H9 (cell line): ENCODE measurements at regions not wholly inside any gene's neighbourhood (a gene's known extent, or its start where the extent isn't known, plus 50 kb on each side); places are given as distances from the start of the nearest gene placed in this dataset.

Source experiments
- DNase-seq: peaks from one replicate; pipeline ENCODE4 v3.0.0-alpha.2; 2017
- H2AFZ ChIP-seq: one replicate; pipeline ENCODE4 v1.6.1; 2013; ENCODE audit warnings: mild to moderate bottlenecking, low read length, control low read depth, moderate library complexity
- H2AK5ac ChIP-seq: 2 replicates; pipeline ENCODE4 v1.6.1; 2013; ENCODE audit warnings: low read length, control low read depth, mixed read lengths; ENCODE audit not compliant: insufficient read length
- H2BK120ac ChIP-seq: one replicate; pipeline ENCODE4 v1.6.1; 2013; ENCODE audit warnings: low read depth, mild to moderate bottlenecking, low read length, control low read depth, inconsistent platforms; ENCODE audit not compliant: poor library complexity, severe bottlenecking
- H2BK12ac ChIP-seq: 2 replicates; pipeline ENCODE4 v1.6.1; 2013; ENCODE audit warnings: low read length, control low read depth, mixed read lengths, low read depth; ENCODE audit not compliant: insufficient read length
- H2BK15ac ChIP-seq: 2 replicates; pipeline ENCODE4 v1.6.1; 2013; ENCODE audit warnings: low read depth, low read length, control low read depth
- H2BK20ac ChIP-seq: one replicate; pipeline ENCODE4 v1.6.1; 2013; ENCODE audit warnings: low read depth, mild to moderate bottlenecking, low read length, control low read depth, inconsistent platforms; ENCODE audit not compliant: poor library complexity, severe bottlenecking
- H2BK5ac ChIP-seq: 2 replicates; pipeline ENCODE4 v1.6.1; 2013; ENCODE audit warnings: low read length, control low read depth, mixed read lengths; ENCODE audit not compliant: insufficient read length
- H3K14ac ChIP-seq: 2 replicates; pipeline ENCODE4 v1.6.1; 2013; ENCODE audit warnings: low read length, control low read depth; ENCODE audit not compliant: insufficient read depth
- H3K18ac ChIP-seq: 2 replicates; pipeline ENCODE4 v1.6.1; 2013; ENCODE audit warnings: low read depth, mild to moderate bottlenecking, mixed read lengths, low read length, control low read depth; ENCODE audit not compliant: insufficient read length
- H3K23ac ChIP-seq: 2 replicates; pipeline ENCODE4 v1.6.1; 2013; ENCODE audit warnings: low read length, control low read depth, mixed read lengths, low read depth; ENCODE audit not compliant: insufficient read length
- H3K23me2 ChIP-seq: 2 replicates; pipeline ENCODE4 v1.6.1; 2013; ENCODE audit warnings: low read depth, mild to moderate bottlenecking, mixed read lengths, low read length, control low read depth; ENCODE audit not compliant: insufficient read length, poor library complexity, severe bottlenecking
- H3K27ac ChIP-seq: 2 replicates; pipeline ENCODE4 v1.5.1; 2013; ENCODE audit warnings: low read length, control low read depth, mixed read lengths, low read depth; ENCODE audit not compliant: insufficient read length
- H3K27me3 ChIP-seq: 2 replicates; pipeline ENCODE4 v1.6.1; 2013; ENCODE audit warnings: low read length, control low read depth, inconsistent platforms; ENCODE audit not compliant: insufficient read depth
- H3K4ac ChIP-seq: 2 replicates; pipeline ENCODE4 v1.6.1; 2013; ENCODE audit warnings: low read depth, mild to moderate bottlenecking, control low read depth, inconsistent platforms, low read length, moderate library complexity
- H3K4me1 ChIP-seq: 2 replicates; pipeline ENCODE4 v1.6.1; 2013; ENCODE audit warnings: low read length, control low read depth, inconsistent platforms; ENCODE audit not compliant: insufficient read depth
- H3K4me2 ChIP-seq: 2 replicates; pipeline ENCODE4 v1.6.1; 2013; ENCODE audit warnings: low read length, control low read depth, mixed read lengths; ENCODE audit not compliant: insufficient read length, insufficient read depth
- H3K56ac ChIP-seq: 2 replicates; pipeline ENCODE4 v1.6.1; 2013; ENCODE audit warnings: low read depth, mild to moderate bottlenecking, mixed read lengths, low read length, control low read depth; ENCODE audit not compliant: insufficient read length
- H3K79me1 ChIP-seq: 2 replicates; pipeline ENCODE4 v1.6.1; 2013; ENCODE audit warnings: low read depth, mild to moderate bottlenecking, moderate library complexity, low read length, control low read depth, inconsistent platforms; ENCODE audit not compliant: insufficient read depth, poor library complexity, severe bottlenecking
- H3K79me2 ChIP-seq: 2 replicates; pipeline ENCODE4 v1.6.1; 2013; ENCODE audit warnings: low read length, control low read depth, inconsistent platforms; ENCODE audit not compliant: insufficient read depth
- H3K9ac ChIP-seq: 2 replicates; pipeline ENCODE4 v1.6.1; 2013; ENCODE audit warnings: low read length, control low read depth, mixed read lengths; ENCODE audit not compliant: insufficient read length; ENCODE audit errors: extremely low read depth
- H3K9me3 ChIP-seq: one replicate; pipeline ENCODE4 v1.6.1; 2013; ENCODE audit warnings: low read depth, low read length, inconsistent platforms; ENCODE audit not compliant: control insufficient read depth
- H3T11ph ChIP-seq: one replicate; pipeline ENCODE4 v1.6.1; 2013; ENCODE audit warnings: mild to moderate bottlenecking, low read length, control low read depth, inconsistent platforms
- H4K20me1 ChIP-seq: one replicate; pipeline ENCODE4 v1.6.1; 2013; ENCODE audit not compliant: control insufficient read depth, insufficient read length, insufficient read depth
- H4K5ac ChIP-seq: 2 replicates; pipeline ENCODE4 v1.6.1; 2013; ENCODE audit warnings: low read depth, mild to moderate bottlenecking, mixed read lengths, low read length, control low read depth; ENCODE audit not compliant: insufficient read length
- H4K8ac ChIP-seq: replicated peaks from 2 replicates; pipeline ENCODE4 v1.6.1; 2013; ENCODE audit warnings: low read length, control low read depth, mixed read lengths, low read depth; ENCODE audit not compliant: insufficient read length
- H4K91ac ChIP-seq: 2 replicates; pipeline ENCODE4 v1.6.1; 2013; ENCODE audit warnings: low read depth, mild to moderate bottlenecking, moderate library complexity, mixed read lengths, low read length, control low read depth; ENCODE audit not compliant: insufficient read length
- H3K27ac Mint-ChIP-seq, 3 experiments: 2 replicates in 2 of 3; 3 replicates in 1 of 3; pipeline ENCODE4 v1.8.0; 2020 to 2021; ENCODE audit warnings: mixed read lengths in 3 of 3, mild to moderate bottlenecking in 1 of 3, moderate library complexity in 1 of 3
- H3K27me3 Mint-ChIP-seq: 2 replicates; pipeline ENCODE4 v1.8.0; 2021; ENCODE audit warnings: low read depth, mild to moderate bottlenecking, moderate library complexity, mixed read lengths
- H3K36me3 Mint-ChIP-seq, 3 experiments: 2 replicates in 2 of 3; 3 replicates in 1 of 3; pipeline ENCODE4 v1.8.0; 2020 to 2021; ENCODE audit warnings: low read depth in 3 of 3, mixed read lengths in 3 of 3; ENCODE audit not compliant: insufficient read depth in 1 of 3
- H3K4me1 Mint-ChIP-seq, 2 experiments: 2 replicates each; pipeline ENCODE4 v1.8.0; 2020; ENCODE audit warnings: mixed read lengths in 2 of 2
- H3K4me3 Mint-ChIP-seq, 2 experiments: 2 replicates in 1 of 2; 3 replicates in 1 of 2; pipeline ENCODE4 v1.8.0; 2020 to 2021; ENCODE audit warnings: mild to moderate bottlenecking in 2 of 2, mixed read lengths in 2 of 2, moderate library complexity in 1 of 2
- H3K9me3 Mint-ChIP-seq, 2 experiments: 2 replicates in 1 of 2; 3 replicates in 1 of 2; pipeline ENCODE4 v1.8.0; 2020; ENCODE audit warnings: mild to moderate bottlenecking in 2 of 2, mixed read lengths in 2 of 2, moderate library complexity in 1 of 2
- WGBS: extraction: QIAGEN DNeasy Blood & Tissue Kit; methylation state at CpG from one replicate; pipeline ENCODE4 v1.1.7; 2013; ENCODE audit warnings: missing lambda C conversion rate, low lambda C conversion rate, mixed read lengths; ENCODE audit not compliant: insufficient read length; ENCODE audit errors: extremely low coverage; 5-methylcytosine and 5-hydroxymethylcytosine counted together
- TF ChIP-seq, protein P1 (sequence below): fragments of 200-600 bp; sonication (generic); conservative IDR thresholded peaks from 3 replicates; pipeline ENCODE4 v1.8.0; 2021; ENCODE audit warnings: antibody characterized with exemption, mild to moderate bottlenecking

DNA sequence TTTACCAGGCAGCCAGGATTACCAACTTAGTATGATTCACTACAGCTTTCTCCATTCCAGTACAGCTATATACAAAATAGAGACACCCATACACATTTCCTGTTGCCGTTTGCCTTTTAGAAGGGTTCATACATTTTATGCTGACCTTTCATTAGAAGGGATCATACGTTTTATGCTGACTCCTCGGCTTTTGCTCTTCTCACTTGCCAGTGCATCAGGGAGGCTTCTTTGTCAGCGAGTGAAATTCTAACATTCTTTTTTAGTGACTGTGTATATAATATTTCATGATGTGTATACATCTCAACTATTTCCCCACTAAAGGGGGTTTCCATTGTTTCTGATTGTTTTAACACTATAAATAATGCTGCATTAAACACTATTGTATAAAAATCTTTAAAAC is 552.6 kb downstream of the TRIML1 start:
- Histone ChIP-seq H4K91ac (no peak overlapping the region), H3K56ac (no peak overlapping the region), H2AK5ac (no peak overlapping the region), H3K9me3 (no peaks in the 10 kb centered on the region), H3K9ac (no peak overlapping the region), H3K27ac (no peak overlapping the region), H2AFZ (no peak overlapping the region), H2BK5ac (no peak overlapping the region), H3K4me1 (no peaks in the 10 kb centered on the region), H3K18ac (no peak overlapping the region), H2BK15ac (no peak overlapping the region), H3K23me2 (no peaks in the 10 kb centered on the region), H3K14ac (no peak overlapping the region), H3K79me1 (no peaks in the 10 kb centered on the region), H3K4me2 (no peak overlapping the region), H4K8ac (no peak overlapping the region), H3K27me3 (no peaks in the 10 kb centered on the region), H3K79me2 (no peaks in the 10 kb centered on the region), H2BK120ac (no peak overlapping the region), H3K23ac (no peak overlapping the region), H2BK20ac (no peak overlapping the region), H3T11ph (no peak overlapping the region), H2BK12ac (no peak overlapping the region), H3K4ac (no peak overlapping the region), H4K5ac (no peak overlapping the region), H4K20me1 (no peaks in the 10 kb centered on the region)
- H3K27me3 Mint-ChIP-seq: no peaks in the 10 kb centered on the region
- no peak overlapping the region for H3K4me3 Mint-ChIP-seq
- no peaks in the 10 kb centered on the region; a peak in 1 of 7 replicates for H3K36me3 Mint-ChIP-seq
- DNase-seq: no peak
- no peaks in the 10 kb centered on the region for H3K9me3 Mint-ChIP-seq
- peaks cover 0 to 5% of the 10 kb centered on the region in 2 experiments; a peak in 1 of 4 replicates for H3K4me1 Mint-ChIP-seq
- H3K27ac Mint-ChIP-seq: no peak overlapping the region
- no CpG with 5 or more reads among the region's 4 CpGs for WGBS
- TF ChIP-seq, protein P1, sequence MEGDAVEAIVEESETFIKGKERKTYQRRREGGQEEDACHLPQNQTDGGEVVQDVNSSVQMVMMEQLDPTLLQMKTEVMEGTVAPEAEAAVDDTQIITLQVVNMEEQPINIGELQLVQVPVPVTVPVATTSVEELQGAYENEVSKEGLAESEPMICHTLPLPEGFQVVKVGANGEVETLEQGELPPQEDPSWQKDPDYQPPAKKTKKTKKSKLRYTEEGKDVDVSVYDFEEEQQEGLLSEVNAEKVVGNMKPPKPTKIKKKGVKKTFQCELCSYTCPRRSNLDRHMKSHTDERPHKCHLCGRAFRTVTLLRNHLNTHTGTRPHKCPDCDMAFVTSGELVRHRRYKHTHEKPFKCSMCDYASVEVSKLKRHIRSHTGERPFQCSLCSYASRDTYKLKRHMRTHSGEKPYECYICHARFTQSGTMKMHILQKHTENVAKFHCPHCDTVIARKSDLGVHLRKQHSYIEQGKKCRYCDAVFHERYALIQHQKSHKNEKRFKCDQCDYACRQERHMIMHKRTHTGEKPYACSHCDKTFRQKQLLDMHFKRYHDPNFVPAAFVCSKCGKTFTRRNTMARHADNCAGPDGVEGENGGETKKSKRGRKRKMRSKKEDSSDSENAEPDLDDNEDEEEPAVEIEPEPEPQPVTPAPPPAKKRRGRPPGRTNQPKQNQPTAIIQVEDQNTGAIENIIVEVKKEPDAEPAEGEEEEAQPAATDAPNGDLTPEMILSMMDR: no peak
